Coronary artery (tissue), 2 donors: ENCODE measurements at regions not wholly inside any gene's neighbourhood (a gene's known extent, or its start where the extent isn't known, plus 50 kb on each side); places are given as distances from the start of the nearest gene placed in this dataset.
A peak's percentile ranks its signal among the peaks of the same experiment; 100 is the strongest.

Experiments used
- DNase-seq: peaks from one replicate; pipeline ENCODE4 v3.0.0-alpha.2; 2017; ENCODE audit warnings: low spot score
- H3K27ac ChIP-seq, 2 donors: fragments of 200-600 bp; sonication (generic); one replicate each; pipeline ENCODE4 v1.5.1; 2016 to 2019
- H3K4me3 ChIP-seq: fragments of 200-600 bp; sonication (generic); 2 replicates; pipeline ENCODE4 v1.5.1; 2016; ENCODE audit warnings: mild to moderate bottlenecking, moderate library complexity
- TF ChIP-seq, protein P1 (sequence below): fragments of 200-600 bp; sonication (generic); IDR thresholded peaks from one replicate; pipeline ENCODE4 v1.5.1; 2019; ENCODE audit warnings: antibody characterized with exemption

DNA sequence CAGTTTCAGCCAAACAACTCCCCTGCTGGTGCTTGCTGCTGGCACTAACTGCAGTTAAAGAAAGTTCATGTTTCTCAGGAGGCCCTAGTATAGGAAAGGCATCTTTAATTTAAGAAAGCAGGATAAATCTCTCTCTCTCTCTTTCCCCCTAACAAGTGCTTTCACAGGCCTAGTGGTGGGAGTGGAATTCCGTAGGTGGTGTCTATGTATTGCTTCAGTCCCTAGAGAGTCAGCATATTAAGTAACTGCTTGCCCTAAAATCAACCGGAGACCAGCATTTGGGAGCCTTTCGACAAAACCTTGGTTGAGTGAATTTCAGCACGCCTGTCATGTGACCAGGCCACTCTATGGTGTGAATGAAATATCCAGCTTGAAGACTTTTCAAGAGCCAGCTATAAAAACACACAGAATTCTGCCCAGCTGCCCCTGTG lies 169.2 kb upstream of the TGFBR2 start:
- Histone ChIP-seq H3K4me3 (no peak overlapping the region), H3K27ac (peak overlapping the region; percentile 78 to 84)
- TF ChIP-seq, protein P1, sequence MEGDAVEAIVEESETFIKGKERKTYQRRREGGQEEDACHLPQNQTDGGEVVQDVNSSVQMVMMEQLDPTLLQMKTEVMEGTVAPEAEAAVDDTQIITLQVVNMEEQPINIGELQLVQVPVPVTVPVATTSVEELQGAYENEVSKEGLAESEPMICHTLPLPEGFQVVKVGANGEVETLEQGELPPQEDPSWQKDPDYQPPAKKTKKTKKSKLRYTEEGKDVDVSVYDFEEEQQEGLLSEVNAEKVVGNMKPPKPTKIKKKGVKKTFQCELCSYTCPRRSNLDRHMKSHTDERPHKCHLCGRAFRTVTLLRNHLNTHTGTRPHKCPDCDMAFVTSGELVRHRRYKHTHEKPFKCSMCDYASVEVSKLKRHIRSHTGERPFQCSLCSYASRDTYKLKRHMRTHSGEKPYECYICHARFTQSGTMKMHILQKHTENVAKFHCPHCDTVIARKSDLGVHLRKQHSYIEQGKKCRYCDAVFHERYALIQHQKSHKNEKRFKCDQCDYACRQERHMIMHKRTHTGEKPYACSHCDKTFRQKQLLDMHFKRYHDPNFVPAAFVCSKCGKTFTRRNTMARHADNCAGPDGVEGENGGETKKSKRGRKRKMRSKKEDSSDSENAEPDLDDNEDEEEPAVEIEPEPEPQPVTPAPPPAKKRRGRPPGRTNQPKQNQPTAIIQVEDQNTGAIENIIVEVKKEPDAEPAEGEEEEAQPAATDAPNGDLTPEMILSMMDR, result no peak
- DNase-seq, result no peak

- TF ChIP-seq, protein P1, result no peak
These were observed 168.3 kb upstream of the TGFBR2 start for GRCh38 chr3:30438126-30438525.

DNA sequence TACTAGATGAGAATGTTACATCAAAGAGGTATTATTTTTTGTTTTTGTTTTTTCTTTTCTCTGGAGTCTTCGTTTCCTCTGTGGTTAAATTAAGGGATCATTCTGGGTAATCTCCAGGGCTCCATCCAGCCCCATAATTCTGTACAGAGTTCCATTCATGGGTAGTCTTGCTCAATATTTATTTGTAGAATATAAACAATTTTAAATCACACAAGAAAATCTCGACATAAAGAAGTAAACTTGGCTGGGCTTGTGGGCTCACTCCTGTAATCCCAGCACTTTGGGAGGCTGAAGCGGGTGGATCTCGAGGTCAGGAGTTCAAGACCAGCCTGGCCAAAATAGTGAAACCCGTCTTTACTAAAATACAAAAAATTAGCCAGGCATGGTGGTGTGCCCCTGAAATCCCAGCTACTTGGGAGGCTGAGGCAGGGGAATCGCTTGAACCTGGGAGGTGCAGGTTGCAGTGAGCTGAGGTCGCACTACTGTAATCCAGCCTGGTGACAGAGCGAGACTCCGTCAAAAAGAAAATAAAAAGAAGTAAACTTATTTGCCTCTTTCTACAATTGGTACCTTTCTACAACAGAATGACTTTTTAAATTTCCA lies 166.8 kb upstream of the TGFBR2 start:
- TF ChIP-seq, protein P1, result no peak
- no peak for DNase-seq
- Histone ChIP-seq H3K27ac (peak overlapping the region; percentile 67 to 76), H3K4me3 (no peak overlapping the region)

More at GRCh38 chr3:30438126-30438525, 168.3 kb upstream of the TGFBR2 start:
- DNase-seq, result no peak
- no peak overlapping the region for H3K4me3 ChIP-seq
- H3K27ac ChIP-seq, result peak overlapping the region; percentile 78 to 84

GRCh38 chr3:30440147-30440604 lies 166.2 kb upstream of the TGFBR2 start:
- H3K4me3 ChIP-seq, result no peak overlapping the region
- no peak for DNase-seq
- peak overlapping the region; percentile 67 to 76 for H3K27ac ChIP-seq
- TF ChIP-seq, protein P1, result no peak

DNA sequence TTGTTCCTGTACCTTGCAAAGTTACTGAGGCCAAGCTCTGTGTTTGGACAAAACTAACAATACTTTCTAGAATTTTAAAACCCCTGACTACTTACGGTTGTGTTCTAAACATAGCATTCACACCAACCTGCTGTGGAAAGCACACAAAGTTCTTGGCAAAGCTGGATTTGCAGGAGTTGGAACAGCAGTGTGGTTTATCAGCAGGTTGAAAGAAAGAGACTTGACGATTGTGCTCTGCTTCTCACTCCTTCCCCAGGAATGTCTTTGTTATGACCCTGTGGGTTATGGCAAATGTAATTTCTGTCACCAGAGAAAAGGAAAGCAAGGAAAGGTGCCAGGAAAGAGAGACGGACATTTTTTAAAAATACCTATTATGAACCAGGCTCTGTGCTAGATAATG lies 165.5 kb upstream of the TGFBR2 start:
- DNase-seq, result peak; percentile 78
- H3K27ac ChIP-seq, result peak overlapping the region; percentile 67 to 76
- TF ChIP-seq, protein P1, result no peak
- H3K4me3 ChIP-seq, result no peak overlapping the region

- Histone ChIP-seq H3K27ac (peak overlapping the region; percentile 67 to 76), H3K4me3 (no peak overlapping the region)
- DNase-seq, result no peak
- TF ChIP-seq, protein P1, result no peak
These were observed 162.4 kb upstream of the TGFBR2 start for GRCh38 chr3:30443756-30444673.
